ENCODE measurements at regions not wholly inside any gene's neighbourhood (a gene's known extent, or its start where the extent isn't known, plus 50 kb on each side); places are given as distances from the start of the nearest gene placed in this dataset.
"Not testable (repeated sequence)": the region's sequence is repeated elsewhere in the genome, so short reads cannot be mapped to it uniquely, and the experiment has no call there.

DNA sequence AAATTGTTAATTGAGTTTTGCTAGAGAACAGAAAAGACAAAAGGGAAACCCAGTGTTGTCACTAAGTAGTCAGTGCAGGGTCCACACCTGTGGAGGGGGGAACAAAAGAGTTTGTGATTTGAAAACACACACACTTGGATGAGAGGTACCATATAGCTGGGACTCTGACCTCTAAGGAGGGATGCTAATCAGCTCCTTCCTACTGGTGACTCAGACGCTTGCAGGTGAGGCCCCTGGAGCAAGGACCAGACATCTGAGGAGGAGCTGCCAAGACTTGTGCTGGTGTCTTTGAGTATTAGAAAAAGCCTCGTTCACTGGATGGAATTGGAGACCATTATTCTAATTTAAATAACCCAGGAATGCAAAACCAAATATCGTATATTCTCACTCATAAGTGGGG, 146.4 kb upstream of the MAP2 start:
- Histone ChIP-seq H3K36me3 (no peaks in the 10 kb centered on the region), H3K4me1 (no peaks in the 10 kb centered on the region), H3K27ac (no peak overlapping the region), H3K4me3 (no peak overlapping the region), H3K27me3 (no peaks in the 10 kb centered on the region), H3K9me3 (no peaks in the 10 kb centered on the region)
- TF ChIP-seq, protein P1, sequence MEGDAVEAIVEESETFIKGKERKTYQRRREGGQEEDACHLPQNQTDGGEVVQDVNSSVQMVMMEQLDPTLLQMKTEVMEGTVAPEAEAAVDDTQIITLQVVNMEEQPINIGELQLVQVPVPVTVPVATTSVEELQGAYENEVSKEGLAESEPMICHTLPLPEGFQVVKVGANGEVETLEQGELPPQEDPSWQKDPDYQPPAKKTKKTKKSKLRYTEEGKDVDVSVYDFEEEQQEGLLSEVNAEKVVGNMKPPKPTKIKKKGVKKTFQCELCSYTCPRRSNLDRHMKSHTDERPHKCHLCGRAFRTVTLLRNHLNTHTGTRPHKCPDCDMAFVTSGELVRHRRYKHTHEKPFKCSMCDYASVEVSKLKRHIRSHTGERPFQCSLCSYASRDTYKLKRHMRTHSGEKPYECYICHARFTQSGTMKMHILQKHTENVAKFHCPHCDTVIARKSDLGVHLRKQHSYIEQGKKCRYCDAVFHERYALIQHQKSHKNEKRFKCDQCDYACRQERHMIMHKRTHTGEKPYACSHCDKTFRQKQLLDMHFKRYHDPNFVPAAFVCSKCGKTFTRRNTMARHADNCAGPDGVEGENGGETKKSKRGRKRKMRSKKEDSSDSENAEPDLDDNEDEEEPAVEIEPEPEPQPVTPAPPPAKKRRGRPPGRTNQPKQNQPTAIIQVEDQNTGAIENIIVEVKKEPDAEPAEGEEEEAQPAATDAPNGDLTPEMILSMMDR (IDR thresholded peaks at IDR 0.05): no peak
- DNase-seq: no peak
- intact Hi-C loops (cut with DNase I; ENCODE audit: low total_unique reads): no loop called here

DNA sequence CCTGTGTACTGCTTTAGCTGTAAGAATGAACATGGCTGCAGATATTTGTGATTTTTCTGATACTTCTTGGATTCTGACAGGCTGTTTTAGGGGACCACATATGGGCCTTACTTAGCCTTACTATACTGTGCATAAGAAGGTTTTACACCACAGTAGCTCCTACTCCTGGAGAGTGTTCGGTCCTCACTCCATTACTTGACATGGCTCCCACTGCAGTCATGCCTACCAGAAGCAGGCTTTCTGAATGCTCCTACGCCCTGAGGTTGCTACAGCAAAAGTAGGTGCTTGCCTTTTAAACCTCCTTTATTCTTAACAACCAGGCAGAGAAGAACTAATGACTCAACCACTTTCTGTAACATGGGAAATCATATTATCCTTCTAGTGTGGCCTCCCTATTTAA, 125.2 kb upstream of the MAP2 start:
- H3K36me3 ChIP-seq: no peaks in the 10 kb centered on the region
- H3K4me3 ChIP-seq: no peak overlapping the region
- no peak overlapping the region for H3K27ac ChIP-seq
- H3K4me1 ChIP-seq: no peaks in the 10 kb centered on the region
- H3K9me3 ChIP-seq: no peaks in the 10 kb centered on the region
- H3K27me3 ChIP-seq: no peaks in the 10 kb centered on the region
- no peak for DNase-seq
- intact Hi-C loops (cut with DNase I; ENCODE audit: low total_unique reads): no loop called here
- TF ChIP-seq, protein P1 (IDR thresholded peaks at IDR 0.05): no peak

DNA sequence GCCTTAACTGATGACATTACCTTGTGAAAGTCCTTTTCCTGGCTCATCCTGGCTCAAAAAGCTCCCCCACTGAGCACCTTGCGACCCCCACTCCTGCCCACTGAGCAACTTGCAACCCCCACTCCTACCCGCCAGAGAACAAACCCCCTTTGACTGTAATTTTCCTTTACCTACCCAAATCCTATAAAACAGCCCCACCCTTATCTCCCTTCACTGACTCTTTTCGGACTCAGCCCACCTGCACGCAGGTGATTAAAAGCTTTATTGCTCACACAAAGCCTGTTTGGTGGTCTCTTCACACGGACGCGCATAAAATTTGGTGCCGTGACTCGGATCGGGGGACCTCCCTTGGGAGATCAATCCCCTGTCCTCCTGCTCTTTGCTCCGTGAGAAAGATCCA, 124.4 kb upstream of the MAP2 start:
- H3K27ac ChIP-seq; H3K9me3 ChIP-seq; H3K27me3 ChIP-seq; H3K36me3 ChIP-seq; H3K4me1 ChIP-seq; DNase-seq; H3K4me3 ChIP-seq; intact Hi-C loops (cut with DNase I; ENCODE audit: low total_unique reads): not testable (repeated sequence)

DNA sequence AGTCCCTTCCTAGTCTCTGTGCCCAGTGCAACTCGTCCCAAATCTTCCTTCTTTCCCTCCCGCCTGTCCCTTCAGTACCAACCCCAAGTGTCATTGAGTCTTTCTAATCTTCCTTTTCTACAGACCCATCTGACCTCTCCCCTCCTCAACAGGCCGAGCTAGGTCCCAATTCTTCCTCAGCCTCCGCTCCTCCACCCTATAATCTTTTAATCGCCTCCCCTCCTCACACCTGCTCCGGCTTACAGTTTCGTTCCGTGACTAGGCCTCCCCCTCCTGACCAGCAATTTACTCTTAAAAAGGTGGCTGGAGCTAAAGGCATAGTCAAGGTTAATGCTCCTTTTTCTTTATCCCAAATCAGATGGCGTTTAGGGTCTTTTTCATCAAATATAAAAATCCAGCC, 123.1 kb upstream of the MAP2 start:
- intact Hi-C loops (cut with DNase I; ENCODE audit: low total_unique reads); H3K4me1 ChIP-seq; H3K4me3 ChIP-seq; H3K9me3 ChIP-seq; H3K36me3 ChIP-seq; DNase-seq; H3K27me3 ChIP-seq; H3K27ac ChIP-seq: not testable (repeated sequence)

DNA sequence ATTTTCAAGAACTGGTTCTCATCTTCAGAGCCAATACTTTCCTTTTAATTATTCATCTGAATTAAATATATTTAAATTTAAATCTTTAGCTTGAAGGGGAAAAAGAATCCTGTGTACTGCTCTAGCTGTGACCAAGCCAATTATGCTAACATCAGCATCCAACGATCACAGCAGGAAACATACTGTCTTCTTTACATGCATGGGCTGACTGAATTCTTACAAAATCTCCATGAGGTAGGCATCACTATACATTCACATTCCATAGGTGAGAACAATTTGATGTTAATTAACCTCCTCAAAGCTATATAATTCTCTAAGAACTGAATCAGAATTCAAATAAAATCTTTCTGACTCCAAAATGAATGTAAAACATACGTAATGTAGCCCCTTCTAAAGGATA, 118.8 kb upstream of the MAP2 start:
- H3K27ac ChIP-seq: no peak overlapping the region
- H3K4me3 ChIP-seq: no peak overlapping the region
- no peaks in the 10 kb centered on the region for H3K9me3 ChIP-seq
- no peaks in the 10 kb centered on the region for H3K4me1 ChIP-seq
- TF ChIP-seq, protein P1 (IDR thresholded peaks at IDR 0.05): no peak
- DNase-seq: no peak
- H3K36me3 ChIP-seq: no peaks in the 10 kb centered on the region
- intact Hi-C loops (cut with DNase I; ENCODE audit: low total_unique reads): no loop called here
- H3K27me3 ChIP-seq: peaks cover 0 to 4% of the 10 kb centered on the region in 2 donors

DNA sequence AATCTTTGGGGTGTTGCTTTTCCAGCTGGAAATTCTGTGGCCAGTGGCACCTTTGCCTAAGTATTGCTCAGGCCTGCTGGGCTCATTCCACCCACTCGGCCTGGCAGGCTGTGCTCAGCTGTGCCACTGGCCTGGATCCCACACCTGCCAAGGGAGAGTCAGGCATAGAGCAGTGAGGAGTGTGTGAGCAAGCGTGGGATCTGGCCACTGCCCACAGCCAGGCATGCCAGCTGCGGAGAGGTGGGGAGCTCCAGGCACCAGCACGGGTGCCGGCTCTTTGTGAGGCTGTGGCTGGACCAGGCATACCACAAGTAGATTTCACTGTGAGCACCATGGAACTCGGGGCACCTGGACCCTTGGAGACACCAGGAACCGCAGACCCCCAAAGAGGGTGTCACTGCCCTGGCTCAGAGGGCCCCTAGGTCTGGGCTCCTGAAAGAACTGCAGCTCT, 118.1 kb upstream of the MAP2 start:
- Histone ChIP-seq H3K36me3 (no peaks in the 10 kb centered on the region), H3K27ac (no peak overlapping the region), H3K4me3 (no peak overlapping the region), H3K27me3 (peaks cover 0 to 4% of the 10 kb centered on the region in 2 donors), H3K9me3 (no peaks in the 10 kb centered on the region), H3K4me1 (no peaks in the 10 kb centered on the region)
- DNase-seq: no peak
- intact Hi-C loops (cut with DNase I; ENCODE audit: low total_unique reads): no loop called here
- TF ChIP-seq, protein P1 (IDR thresholded peaks at IDR 0.05): no peak

Measured in tibial artery (tissue), 4 donors.